ENCODE measurements at regions not wholly inside any gene's neighbourhood (a gene's known extent, or its start where the extent isn't known, plus 50 kb on each side); places are given as distances from the start of the nearest gene placed in this dataset.
A peak's percentile ranks its signal among the peaks of the same experiment; 100 is the strongest.

- DNase-seq (ENCODE audit: low read depth) = peak; percentile 21
Measured at GRCh38 chr6:54717849-54718455, 128.6 kb upstream of the FAM83B start.

GRCh38 chr6:54718541-54719023 lies 128.0 kb upstream of the FAM83B start:
- no peak for DNase-seq (ENCODE audit: low read depth)

GRCh38 chr6:54719131-54719530 lies 127.4 kb upstream of the FAM83B start:
- DNase-seq (ENCODE audit: low read depth) = no peak

- DNase-seq (ENCODE audit: low read depth) = no peak
Measured at GRCh38 chr6:54719633-54720032, 126.9 kb upstream of the FAM83B start.

GRCh38 chr6:54722328-54722727 lies 124.2 kb upstream of the FAM83B start:
- DNase-seq (ENCODE audit: low read depth) = no peak

- no peak for DNase-seq (ENCODE audit: low read depth)
Measured at GRCh38 chr6:54729716-54730115, 116.9 kb upstream of the FAM83B start.

GRCh38 chr6:54730767-54731630 lies 115.6 kb upstream of the FAM83B start:
- DNase-seq (ENCODE audit: low read depth) = no peak

GRCh38 chr6:54737247-54737646 lies 109.3 kb upstream of the FAM83B start:
- no peak for DNase-seq (ENCODE audit: low read depth)

GRCh38 chr6:54747955-54748354 lies 98.6 kb upstream of the FAM83B start:
- DNase-seq (ENCODE audit: low read depth) = no peak

GRCh38 chr6:54754406-54754805 lies 92.2 kb upstream of the FAM83B start:
- DNase-seq (ENCODE audit: low read depth) = no peak

- DNase-seq (ENCODE audit: low read depth) = no peak
Measured at GRCh38 chr6:54758340-54758739, 88.2 kb upstream of the FAM83B start.

GRCh38 chr6:54768494-54768893 lies 78.1 kb upstream of the FAM83B start:
- no peak for DNase-seq (ENCODE audit: low read depth)

- no peak for DNase-seq (ENCODE audit: low read depth)
Measured at GRCh38 chr6:54770328-54770727, 76.2 kb upstream of the FAM83B start.

GRCh38 chr6:54771968-54772367 lies 74.6 kb upstream of the FAM83B start:
- no peak for DNase-seq (ENCODE audit: low read depth)

GRCh38 chr6:54772610-54773009 lies 74.0 kb upstream of the FAM83B start:
- DNase-seq (ENCODE audit: low read depth) = no peak

GRCh38 chr6:54775576-54775975 lies 71.0 kb upstream of the FAM83B start:
- DNase-seq (ENCODE audit: low read depth) = no peak

- no peak for DNase-seq (ENCODE audit: low read depth)
Measured at GRCh38 chr6:54776891-54777290, 69.7 kb upstream of the FAM83B start.

GRCh38 chr6:54778731-54779130 lies 67.8 kb upstream of the FAM83B start:
- DNase-seq (ENCODE audit: low read depth) = no peak

GRCh38 chr6:54784011-54784410 lies 62.6 kb upstream of the FAM83B start:
- no peak for DNase-seq (ENCODE audit: low read depth)

GRCh38 chr6:54786154-54786553 lies 60.4 kb upstream of the FAM83B start:
- no peak for DNase-seq (ENCODE audit: low read depth)

- DNase-seq (ENCODE audit: low read depth) = no peak
Measured at GRCh38 chr6:54787825-54788224, 58.7 kb upstream of the FAM83B start.

Data from stimulated activated CD8-positive, alpha-beta memory T cell treated with anti-CD3 and anti-CD28 coated beads, Interleukin-7, amount 100 ng/mL, for 24 hours (primary cell).